ENCODE measurements at regions not wholly inside any gene's neighbourhood (a gene's known extent, or its start where the extent isn't known, plus 50 kb on each side); places are given as distances from the start of the nearest gene placed in this dataset.

DNA sequence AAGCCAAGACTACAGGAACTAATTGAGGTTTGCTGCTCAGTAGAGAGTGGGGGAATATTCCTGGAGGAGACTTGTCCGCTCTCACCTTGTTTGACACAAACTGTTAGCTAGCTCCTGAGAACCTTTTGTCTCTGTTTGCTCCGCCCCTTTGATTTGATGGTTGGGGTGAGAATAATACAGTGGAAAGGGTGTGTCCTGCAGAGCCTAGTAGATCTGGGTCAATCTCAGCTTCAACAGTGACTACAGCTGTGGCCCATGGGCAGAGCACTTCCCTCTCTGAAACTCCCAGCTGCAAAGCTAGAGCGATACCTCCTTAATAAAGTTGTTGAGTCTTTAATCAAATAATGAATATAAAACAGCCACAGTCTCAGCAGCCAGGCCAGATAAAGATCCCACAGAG, 576.7 kb downstream of the DIAPH3 start:
- Histone ChIP-seq H3K4me1 (no peaks in the 10 kb centered on the region), H3K27me3 (no peaks in the 10 kb centered on the region), H3K36me3 (ENCODE audit: low read depth, missing control alignments) (no peaks in the 10 kb centered on the region), H3K27ac (no peak overlapping the region), H3K4me3 (no peak overlapping the region), H3K9me3 (no peaks in the 10 kb centered on the region)
- TF ChIP-seq, protein P1, sequence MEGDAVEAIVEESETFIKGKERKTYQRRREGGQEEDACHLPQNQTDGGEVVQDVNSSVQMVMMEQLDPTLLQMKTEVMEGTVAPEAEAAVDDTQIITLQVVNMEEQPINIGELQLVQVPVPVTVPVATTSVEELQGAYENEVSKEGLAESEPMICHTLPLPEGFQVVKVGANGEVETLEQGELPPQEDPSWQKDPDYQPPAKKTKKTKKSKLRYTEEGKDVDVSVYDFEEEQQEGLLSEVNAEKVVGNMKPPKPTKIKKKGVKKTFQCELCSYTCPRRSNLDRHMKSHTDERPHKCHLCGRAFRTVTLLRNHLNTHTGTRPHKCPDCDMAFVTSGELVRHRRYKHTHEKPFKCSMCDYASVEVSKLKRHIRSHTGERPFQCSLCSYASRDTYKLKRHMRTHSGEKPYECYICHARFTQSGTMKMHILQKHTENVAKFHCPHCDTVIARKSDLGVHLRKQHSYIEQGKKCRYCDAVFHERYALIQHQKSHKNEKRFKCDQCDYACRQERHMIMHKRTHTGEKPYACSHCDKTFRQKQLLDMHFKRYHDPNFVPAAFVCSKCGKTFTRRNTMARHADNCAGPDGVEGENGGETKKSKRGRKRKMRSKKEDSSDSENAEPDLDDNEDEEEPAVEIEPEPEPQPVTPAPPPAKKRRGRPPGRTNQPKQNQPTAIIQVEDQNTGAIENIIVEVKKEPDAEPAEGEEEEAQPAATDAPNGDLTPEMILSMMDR (IDR thresholded peaks at IDR 0.05) = no peak
- no peak for TF ChIP-seq POLR2A (IDR thresholded peaks at IDR 0.05)
- 63 to 65% methylated on average over 3 of the region's 3 CpGs for WGBS, 2 donors
- DNase-seq = no peak
- intact Hi-C loops (cut with DNase I; ENCODE audit: low total_unique reads) = no loop called here

DNA sequence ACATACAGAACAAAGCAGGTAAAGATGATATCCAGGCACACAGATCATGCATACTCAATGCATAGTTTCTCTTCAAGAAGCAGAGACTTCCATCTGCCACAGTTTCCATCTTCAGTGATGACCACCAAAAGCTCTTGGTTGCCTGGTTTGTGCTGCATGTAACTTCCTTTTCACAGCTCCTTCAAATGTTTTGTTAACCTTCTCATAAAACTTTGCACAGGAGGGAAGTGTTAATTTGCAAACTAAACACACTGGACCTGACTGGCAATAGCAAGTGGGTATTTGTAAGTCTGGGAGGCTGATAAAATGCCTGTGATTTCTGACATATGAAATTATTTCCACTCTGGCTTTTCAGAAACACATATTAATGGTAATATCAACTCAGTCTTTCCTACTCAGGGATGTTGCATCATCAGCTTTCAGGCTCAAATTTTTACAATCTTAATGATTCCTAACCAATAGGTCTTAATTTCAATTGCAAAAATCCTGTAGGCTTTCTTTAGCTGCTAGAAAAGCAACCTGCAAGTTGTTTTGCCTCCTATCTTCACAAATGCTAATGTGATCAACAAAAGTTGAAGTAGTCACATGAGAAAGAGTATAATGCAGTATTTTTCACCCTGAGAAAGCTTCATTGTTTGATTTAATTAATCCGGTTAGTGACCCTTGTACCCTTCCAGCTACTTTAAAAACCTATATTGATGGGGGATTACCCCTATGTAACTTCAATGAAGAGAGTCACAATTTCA, 575.6 kb downstream of the DIAPH3 start:
- TF ChIP-seq POLR2A (IDR thresholded peaks at IDR 0.05) = no peak
- TF ChIP-seq, protein P1 (IDR thresholded peaks at IDR 0.05) = no peak
- intact Hi-C loops (cut with DNase I; ENCODE audit: low total_unique reads) = no loop called here
- H3K4me3 ChIP-seq = no peak overlapping the region
- H3K36me3 ChIP-seq (ENCODE audit: low read depth, missing control alignments) = no peaks in the 10 kb centered on the region
- 88 to 100% methylated on average over 1 of the region's 1 CpG for WGBS, 2 donors
- H3K4me1 ChIP-seq = no peaks in the 10 kb centered on the region
- no peaks in the 10 kb centered on the region for H3K27me3 ChIP-seq
- no peak for DNase-seq
- no peak overlapping the region for H3K27ac ChIP-seq
- H3K9me3 ChIP-seq = no peaks in the 10 kb centered on the region

DNA sequence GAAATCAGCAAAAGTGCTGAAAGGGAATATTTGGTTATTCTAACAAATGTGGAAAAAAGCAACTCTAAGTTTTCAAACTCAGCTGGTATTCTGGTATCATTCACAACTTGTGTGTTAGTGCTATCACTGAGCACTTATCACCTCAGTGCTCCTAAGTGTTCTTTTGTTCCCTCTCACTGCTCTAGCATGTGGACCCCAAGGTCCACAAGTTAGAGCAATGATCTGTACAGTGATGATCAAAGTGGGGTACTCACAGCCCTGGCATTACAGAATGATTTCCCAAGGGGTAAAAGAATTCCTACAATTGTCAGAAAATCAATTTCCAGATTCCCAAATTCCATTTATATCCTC, 575.0 kb downstream of the DIAPH3 start:
- TF ChIP-seq, protein P1 (IDR thresholded peaks at IDR 0.05) = no peak
- TF ChIP-seq POLR2A (IDR thresholded peaks at IDR 0.05) = no peak
- no peaks in the 10 kb centered on the region for H3K9me3 ChIP-seq
- no peaks in the 10 kb centered on the region for H3K27me3 ChIP-seq
- no peak for DNase-seq
- no peaks in the 10 kb centered on the region for H3K4me1 ChIP-seq
- H3K4me3 ChIP-seq = no peak overlapping the region
- no peak overlapping the region for H3K27ac ChIP-seq
- intact Hi-C loops (cut with DNase I; ENCODE audit: low total_unique reads) = no loop called here
- no peaks in the 10 kb centered on the region for H3K36me3 ChIP-seq (ENCODE audit: low read depth, missing control alignments)

DNA sequence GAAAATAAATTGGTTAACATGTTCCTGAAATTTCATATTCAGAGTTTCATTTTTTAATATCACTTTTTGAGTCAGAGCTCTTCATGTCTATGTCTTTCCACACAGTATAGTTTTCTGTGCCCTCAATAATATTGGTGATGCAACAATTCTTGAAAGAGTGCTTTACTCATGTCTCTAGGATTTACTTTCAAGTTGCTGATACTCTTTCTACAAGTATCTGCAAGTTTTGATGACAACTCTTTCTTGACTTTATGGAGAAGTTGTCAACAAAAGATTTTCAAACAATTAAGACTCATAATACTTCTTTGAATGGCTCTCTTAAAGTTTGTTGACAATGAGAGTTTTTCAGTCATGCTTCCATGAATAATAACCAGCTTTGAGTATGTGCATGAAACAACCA, 561.7 kb downstream of the DIAPH3 start:
- Histone ChIP-seq H3K27ac (no peak overlapping the region), H3K4me1 (no peaks in the 10 kb centered on the region), H3K27me3 (no peaks in the 10 kb centered on the region), H3K36me3 (ENCODE audit: low read depth, missing control alignments) (no peaks in the 10 kb centered on the region), H3K9me3 (no peaks in the 10 kb centered on the region), H3K4me3 (no peak overlapping the region)
- DNase-seq = no peak
- intact Hi-C loops (cut with DNase I; ENCODE audit: low total_unique reads) = no loop called here
- TF ChIP-seq, protein P1 (IDR thresholded peaks at IDR 0.05) = no peak
- TF ChIP-seq POLR2A (IDR thresholded peaks at IDR 0.05) = no peak

- no peaks in the 10 kb centered on the region for H3K9me3 ChIP-seq
- intact Hi-C loops (cut with DNase I; ENCODE audit: low total_unique reads) = no loop called here
- no peaks in the 10 kb centered on the region for H3K4me1 ChIP-seq
- no peak overlapping the region for H3K27ac ChIP-seq
- WGBS, 2 donors = 85 to 94% methylated on average over 2 of the region's 2 CpGs
- H3K36me3 ChIP-seq (ENCODE audit: low read depth, missing control alignments) = no peaks in the 10 kb centered on the region
- TF ChIP-seq, protein P1 (IDR thresholded peaks at IDR 0.05) = no peak
- TF ChIP-seq POLR2A (IDR thresholded peaks at IDR 0.05) = no peak
- no peaks in the 10 kb centered on the region for H3K27me3 ChIP-seq
- H3K4me3 ChIP-seq = no peak overlapping the region
- DNase-seq = no peak
Observed at GRCh38 chr13:59603646-59604045, 560.1 kb downstream of the DIAPH3 start.
